ENCODE measurements at regions not wholly inside any gene's neighbourhood (a gene's known extent, or its start where the extent isn't known, plus 50 kb on each side); places are given as distances from the start of the nearest gene placed in this dataset.
"Not testable (repeated sequence)": the region's sequence is repeated elsewhere in the genome, so short reads cannot be mapped to it uniquely, and the experiment has no call there.

DNA sequence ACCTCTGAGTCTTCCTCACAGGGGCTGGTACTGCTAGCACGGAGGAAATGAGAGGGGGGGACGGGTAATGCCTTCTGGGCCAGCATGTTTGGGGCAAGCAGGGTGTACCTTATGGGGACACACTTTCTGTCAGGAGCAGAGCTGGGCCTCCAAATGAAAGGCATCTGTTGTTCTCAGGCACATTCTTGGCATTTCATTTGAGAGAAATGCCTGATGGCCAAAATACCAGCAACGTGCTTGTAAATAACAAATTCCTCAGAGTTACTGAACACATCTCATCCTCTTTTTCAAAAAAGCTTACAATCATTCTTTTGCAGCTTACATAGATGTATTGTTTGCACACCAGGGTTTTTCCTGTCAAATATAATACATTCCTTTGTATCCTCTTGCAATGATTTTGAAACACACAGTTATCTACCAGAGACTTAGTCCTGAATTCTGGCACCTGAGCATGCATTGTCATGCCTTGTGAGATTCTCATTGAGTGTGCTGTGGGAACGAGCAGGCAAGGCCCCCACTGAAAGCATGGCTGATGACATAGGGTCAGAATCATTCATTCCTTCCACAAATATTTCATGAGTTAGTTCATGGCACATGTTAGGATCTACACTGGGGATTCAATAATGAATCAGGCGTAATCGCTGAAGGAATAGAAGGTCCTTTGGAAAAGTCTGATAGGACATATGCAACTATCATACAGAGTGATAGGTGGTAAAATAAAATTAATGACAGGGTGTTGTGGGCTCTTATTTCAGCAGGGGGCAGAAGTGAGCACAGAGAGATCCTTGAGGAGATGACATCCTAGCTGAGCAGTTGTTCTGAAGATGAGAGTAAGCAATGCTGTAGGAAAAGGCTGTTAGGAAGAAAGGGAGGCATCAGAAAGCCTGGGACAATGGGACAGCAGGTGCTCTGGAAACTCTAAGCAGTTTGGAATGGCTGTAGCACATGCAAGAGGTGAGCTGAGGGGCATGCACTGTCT is 260.9 kb upstream of the TUT7 start:
- no peak for DNase-seq (ENCODE audit: low read depth in 2 of 2)

- no peak for DNase-seq (ENCODE audit: low read depth in 2 of 2)
These were observed 259.7 kb upstream of the TUT7 start for GRCh38 chr9:86613943-86614342.

DNA sequence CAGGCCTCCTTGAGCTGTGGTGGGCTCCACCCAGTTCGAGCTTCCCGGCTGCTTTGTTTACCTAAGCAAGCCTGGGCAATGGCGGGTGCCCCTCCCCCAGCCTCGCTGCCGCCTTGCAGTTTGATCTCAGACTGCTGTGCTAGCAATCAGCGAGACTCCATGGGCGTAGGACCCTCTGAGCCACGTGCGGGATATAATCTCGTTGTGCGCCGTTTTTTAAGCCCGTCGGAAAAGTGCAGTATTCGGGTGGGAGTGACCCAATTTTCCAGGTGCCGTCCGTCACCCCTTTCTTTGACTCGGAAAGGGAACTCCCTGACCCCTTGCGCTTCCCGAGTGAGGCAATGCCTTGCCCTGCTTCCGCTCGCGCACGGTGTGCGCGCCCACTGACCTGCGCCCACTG is 257.3 kb upstream of the TUT7 start:
- not testable (repeated sequence) for DNase-seq (ENCODE audit: low read depth in 2 of 2)

- no peak for DNase-seq (ENCODE audit: low read depth in 2 of 2)
These were observed 251.1 kb upstream of the TUT7 start for GRCh38 chr9:86605303-86605702.

GRCh38 chr9:86604741-86605140 is 250.5 kb upstream of the TUT7 start:
- DNase-seq (ENCODE audit: low read depth in 2 of 2): no peak

DNA sequence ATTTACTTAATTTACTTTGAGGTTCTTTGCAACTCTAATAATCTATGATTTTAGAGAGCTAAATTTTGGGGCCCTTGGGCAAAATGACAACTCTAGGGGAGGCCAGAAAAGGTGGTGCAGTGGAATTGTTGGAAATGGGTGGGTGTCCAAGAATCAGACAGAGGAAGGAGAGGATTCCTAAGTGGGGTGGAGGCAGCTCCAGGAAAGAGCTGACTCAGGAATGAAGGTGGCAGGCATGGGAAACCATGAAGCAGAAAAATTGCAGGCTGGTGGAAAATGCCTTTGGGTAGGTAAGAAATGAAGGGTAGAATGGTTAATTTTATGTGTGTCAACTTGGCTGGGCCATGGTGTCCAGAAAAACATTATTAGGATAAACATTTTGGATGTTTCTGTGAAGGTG is 248.5 kb upstream of the TUT7 start:
- no peak for DNase-seq (ENCODE audit: low read depth in 2 of 2)

GRCh38 chr9:86601697-86602096 is 247.5 kb upstream of the TUT7 start:
- DNase-seq (ENCODE audit: low read depth in 2 of 2): no peak

DNA sequence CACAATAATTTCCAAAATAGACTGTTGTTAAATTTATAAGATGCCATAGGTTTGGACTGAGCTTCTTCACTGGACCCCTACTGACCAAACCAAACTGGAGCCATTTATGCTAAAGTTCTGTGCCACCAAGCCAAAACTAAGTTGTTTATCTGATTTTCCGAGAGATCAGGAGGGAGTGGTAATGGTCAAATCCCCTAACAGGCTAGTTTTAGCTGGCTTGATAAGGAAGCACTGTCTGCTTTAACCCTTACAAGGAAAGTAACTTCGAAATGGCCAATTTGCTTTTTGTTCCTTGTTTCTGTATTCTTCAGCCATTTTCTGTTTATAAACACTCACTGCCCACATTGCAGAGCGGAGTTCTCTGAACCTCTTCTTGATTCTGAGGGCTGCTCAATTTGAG is 246.8 kb upstream of the TUT7 start:
- DNase-seq (ENCODE audit: low read depth in 2 of 2): no peak

GRCh38 chr9:86600291-86600690 is 246.1 kb upstream of the TUT7 start:
- DNase-seq (ENCODE audit: low read depth in 2 of 2): no peak

GRCh38 chr9:86599561-86599960 is 245.4 kb upstream of the TUT7 start:
- DNase-seq (ENCODE audit: low read depth in 2 of 2): no peak

GRCh38 chr9:86598411-86599239 is 244.4 kb upstream of the TUT7 start:
- no peak for DNase-seq (ENCODE audit: low read depth in 2 of 2)

DNA sequence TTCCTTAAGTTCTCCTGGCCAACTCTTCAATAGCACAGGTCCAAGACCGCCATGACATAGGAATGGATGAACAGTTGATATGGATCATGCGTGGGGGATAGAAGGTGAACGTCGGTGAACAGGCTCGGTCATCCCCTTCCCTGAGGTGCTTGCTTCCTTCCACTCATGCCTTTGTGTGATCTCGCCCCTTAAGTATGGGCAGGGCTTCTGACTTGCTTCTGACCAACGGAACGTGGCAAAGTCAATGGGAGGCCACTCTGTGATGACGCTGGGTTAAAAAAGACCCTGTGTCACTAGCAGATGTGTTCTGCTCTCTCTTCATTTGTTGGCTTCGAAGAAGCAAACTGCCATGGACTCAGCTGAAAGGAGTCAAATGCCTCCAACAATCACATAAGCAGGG is 240.5 kb upstream of the TUT7 start:
- no peak for DNase-seq (ENCODE audit: low read depth in 2 of 2)

DNA sequence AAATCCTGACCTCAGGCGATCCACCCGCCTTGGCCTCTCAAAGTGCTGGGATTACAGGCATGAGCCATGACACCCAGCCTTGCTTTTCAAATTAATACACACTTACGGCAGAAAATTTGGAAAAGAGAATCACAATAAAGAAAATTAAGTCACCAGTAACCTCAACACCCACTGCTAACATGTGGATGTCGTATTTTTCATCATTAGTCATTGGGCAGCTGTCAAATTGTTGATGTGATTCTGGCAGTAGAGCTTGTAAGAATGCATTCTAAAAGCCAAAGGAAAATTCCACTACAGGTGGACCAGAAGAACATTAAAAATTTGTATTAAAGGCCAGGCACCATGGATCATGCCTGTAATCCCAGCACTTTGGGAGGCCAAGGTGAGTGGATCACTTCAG is 237.3 kb upstream of the TUT7 start:
- DNase-seq (ENCODE audit: low read depth in 2 of 2): no peak

- DNase-seq (ENCODE audit: low read depth in 2 of 2): no peak
These were observed 235.5 kb upstream of the TUT7 start for GRCh38 chr9:86589730-86590129.

GRCh38 chr9:86589273-86589672 is 235.1 kb upstream of the TUT7 start:
- DNase-seq (ENCODE audit: low read depth in 2 of 2): no peak

DNA sequence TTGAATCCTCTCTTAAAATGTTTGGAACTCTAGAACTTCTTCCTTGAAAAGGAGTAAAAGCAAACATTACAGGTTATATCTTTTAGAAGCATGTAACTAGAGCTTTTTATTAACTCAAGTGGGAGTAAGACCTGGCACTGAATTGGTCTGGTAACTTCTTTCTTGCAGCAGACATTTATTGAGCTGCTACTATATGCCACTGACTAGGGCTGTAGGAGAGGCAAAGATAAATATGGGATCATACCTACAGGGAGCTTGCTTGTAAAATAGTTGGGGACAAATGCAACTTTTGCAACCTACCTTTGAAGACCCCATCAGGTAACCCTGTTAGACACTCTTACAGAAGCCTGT is 231.9 kb upstream of the TUT7 start:
- no peak for DNase-seq (ENCODE audit: low read depth in 2 of 2)

- no peak for DNase-seq (ENCODE audit: low read depth in 2 of 2)
These were observed 231.4 kb upstream of the TUT7 start for GRCh38 chr9:86585422-86586143.

DNA sequence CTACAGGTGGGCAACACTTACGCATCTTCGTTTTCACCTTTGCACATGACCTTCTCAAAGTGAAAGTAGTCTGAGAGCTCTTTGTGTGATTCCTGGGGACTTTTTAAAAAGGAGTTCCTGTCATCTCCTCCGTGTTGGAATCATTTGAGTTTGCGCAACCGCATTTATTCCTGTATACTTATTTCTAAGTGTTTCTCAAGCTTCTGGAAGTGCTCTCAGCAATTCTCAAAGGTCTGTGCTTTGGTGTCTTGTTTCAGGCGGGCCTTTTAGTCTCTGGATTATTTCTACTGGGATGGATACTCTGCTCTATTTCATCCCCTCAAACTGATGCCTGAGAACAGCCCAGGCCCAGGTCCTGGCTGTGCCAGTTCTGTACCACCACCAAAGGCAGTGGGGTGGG is 226.5 kb upstream of the TUT7 start:
- no peak for DNase-seq (ENCODE audit: low read depth in 2 of 2)

- no peak for DNase-seq (ENCODE audit: low read depth in 2 of 2)
These were observed 224.5 kb upstream of the TUT7 start for GRCh38 chr9:86578722-86579121.

- no peak for DNase-seq (ENCODE audit: low read depth in 2 of 2)
These were observed 223.5 kb upstream of the TUT7 start for GRCh38 chr9:86577420-86578333.

GRCh38 chr9:86575825-86576525 is 221.8 kb upstream of the TUT7 start:
- DNase-seq (ENCODE audit: low read depth in 2 of 2): no peak

Data from stimulated activated CD8-positive, alpha-beta memory T cell treated with anti-CD3 and anti-CD28 coated beads, Interleukin-15, amount 100 ng/mL, for 48 hours (primary cell).